A549 (cell line): ENCODE measurements at regions not wholly inside any gene's neighbourhood (a gene's known extent, or its start where the extent isn't known, plus 50 kb on each side); places are given as distances from the start of the nearest gene placed in this dataset.

Source experiments
- ATAC-seq, 2 experiments: fragments of 200-7000 bp in 1 of 2; fragments of >200 bp in 1 of 2; cut with Nextera tagmentation in 1 of 2; cut with Tn5 transposase in 1 of 2; 3 replicates each; pipeline versions ENCODE4 v1.8.0 to v1.9.1; 2018 to 2020; ENCODE audit warnings: mild to moderate bottlenecking in 1 of 2, moderate library complexity in 1 of 2
- CTCF ChIA-PET: fragments of 300-600 bp; sonication (Branson Sonifier 250); formaldehyde crosslinking; extraction: SDS; loops from one replicate; lab custom pipeline; 2021; ENCODE audit warnings: antibody characterized with exemption, inconsistent platforms; lab: Yijun Ruan, JAX
- POLR2A ChIA-PET: fragments of 350-600 bp; formaldehyde crosslinking; extraction: SDS; loops from one replicate; lab custom pipeline; 2021; ENCODE audit warnings: antibody characterized with exemption, inconsistent platforms; lab: Yijun Ruan, JAX
- DNase-seq, 2 experiments: peaks; one replicate each; pipeline versions ENCODE4 v3.0.0 to v3.0.0-alpha.2; 2011 to 2016; ENCODE audit warnings: low read depth in 1 of 2, low spot score in 1 of 2
- FAIRE-seq: peaks from 2 replicates; lab custom pipeline; 2011; peaks lifted over from hg19 to GRCh38; lab: Jason Lieb, UNC
- H3K27ac ChIP-seq, 2 experiments: fragments of >200 bp; sonication (Bioruptor Twin); formaldehyde crosslinking; 3 replicates each; pipeline ENCODE4 v1.5.1; 2016 to 2017
- H3K4me1 ChIP-seq: fragments of >200 bp; sonication (Bioruptor Twin); formaldehyde crosslinking; 3 replicates; pipeline ENCODE4 v1.6.1; 2016
- H3K4me2 ChIP-seq: fragments of >200 bp; sonication (Bioruptor Twin); formaldehyde crosslinking; 3 replicates; pipeline ENCODE4 v1.6.1; 2016
- H3K4me3 ChIP-seq: fragments of >200 bp; sonication (Bioruptor Twin); formaldehyde crosslinking; 3 replicates; pipeline ENCODE4 v1.5.1; 2016
- H3K9me3 ChIP-seq: fragments of >200 bp; sonication (Bioruptor Twin); formaldehyde crosslinking; 3 replicates; pipeline ENCODE4 v1.6.1; 2016
- CBX2 ChIP-seq: fragments of 200-600 bp; sonication (generic); IDR thresholded peaks from 2 replicates; pipeline ENCODE4 v1.6.1; 2016; ENCODE audit warnings: low read depth, mild to moderate bottlenecking, borderline replicate concordance
- CBX8 ChIP-seq: fragments of 200-600 bp; sonication (generic); IDR thresholded peaks from 2 replicates; pipeline ENCODE4 v1.6.1; 2016
- GATA3 ChIP-seq: IDR thresholded peaks from 2 replicates; pipeline ENCODE4 v1.6.1; 2012; ENCODE audit warnings: borderline replicate concordance
- HEYL ChIP-seq: fragments of 250-450 bp; sonication (Bioruptor Pico); IDR thresholded peaks from 2 replicates; pipeline ENCODE4 v1.8.0; 2021; ENCODE audit warnings: mild to moderate bottlenecking, moderate library complexity
- HOXB13 ChIP-seq: fragments of 250-450 bp; sonication (Bioruptor Pico); IDR thresholded peaks from 2 replicates; pipeline ENCODE4 v1.5.0; 2020; ENCODE audit warnings: low read depth, mild to moderate bottlenecking, moderate library complexity
- HOXB5 ChIP-seq: fragments of 250-450 bp; sonication (Bioruptor Pico); IDR thresholded peaks from 2 replicates; pipeline ENCODE4 v1.5.0; 2020; ENCODE audit warnings: mild to moderate bottlenecking, moderate library complexity
- KDM1A ChIP-seq: fragments of 200-600 bp; sonication (generic); IDR thresholded peaks from 2 replicates; pipeline ENCODE4 v1.6.1; 2016; ENCODE audit warnings: low read depth, mild to moderate bottlenecking
- MAZ ChIP-seq: fragments of 150-350 bp; IDR thresholded peaks from 2 replicates; pipeline ENCODE4 v1.6.1; 2014; ENCODE audit warnings: antibody characterized with exemption, low read depth, low read length, borderline replicate concordance
- NPAS2 ChIP-seq: fragments of 250-450 bp; sonication (Bioruptor Pico); IDR thresholded peaks from 2 replicates; pipeline ENCODE4 v1.8.0; 2022; ENCODE audit warnings: mild to moderate bottlenecking, moderate library complexity, borderline replicate concordance
- POLR2AphosphoS2 ChIP-seq: conservative IDR thresholded peaks from 2 replicates; pipeline ENCODE4 v1.6.1; 2012; ENCODE audit warnings: low read length, improper control_type of control experiment, inconsistent platforms
- RAD21 ChIP-seq, 2 experiments: fragments of >200 bp in 1 of 2; sonication (Bioruptor Twin) in 1 of 2; formaldehyde crosslinking in 1 of 2; IDR thresholded peaks in 1 of 2; conservative IDR thresholded peaks in 1 of 2; 2 replicates in 1 of 2; 3 replicates in 1 of 2; pipeline ENCODE4 v1.6.1; 2012 to 2018; ENCODE audit warnings: inconsistent platforms in 1 of 2
- RCOR1 ChIP-seq: fragments of 150-350 bp; IDR thresholded peaks from 2 replicates; pipeline ENCODE4 v1.6.1; 2014; ENCODE audit warnings: antibody characterized with exemption, low read length, low read depth
- ZC3H11A ChIP-seq: fragments of 450-650 bp; IDR thresholded peaks from 2 replicates; pipeline ENCODE4 v1.6.1; 2014; ENCODE audit warnings: antibody characterized with exemption, mild to moderate bottlenecking
- ZNF302 ChIP-seq: fragments of 250-450 bp; sonication (Bioruptor Pico); IDR thresholded peaks from 2 replicates; pipeline ENCODE4 v1.9.0; 2021; ENCODE audit warnings: inconsistent platforms, mild to moderate bottlenecking, moderate library complexity
- WGBS: methylation state at CpG from one replicate; pipeline ENCODE4 v1.1.6; 2017; ENCODE audit errors: missing lambda C conversion rate; 5-methylcytosine and 5-hydroxymethylcytosine counted together
- TF ChIP-seq, protein P1 (sequence below): fragments of 250-450 bp; sonication (Bioruptor Pico); IDR thresholded peaks from 2 replicates; pipeline ENCODE4 v1.5.0; 2020; ENCODE audit warnings: low read depth, mild to moderate bottlenecking, moderate library complexity
- TF ChIP-seq, protein P2 (sequence below): IDR thresholded peaks from 2 replicates; pipeline ENCODE4 v1.6.1; 2012
- TF ChIP-seq, protein P3 (sequence below): fragments of >200 bp; sonication (Bioruptor Twin); formaldehyde crosslinking; IDR thresholded peaks from 2 replicates; pipeline ENCODE4 v1.6.1; 2016
- TF ChIP-seq, protein P4 (sequence below): IDR thresholded peaks from 2 replicates; pipeline ENCODE4 v1.6.1; 2012; ENCODE audit warnings: low read depth, borderline replicate concordance
- TF ChIP-seq, protein P5 (sequence below): fragments of 450-650 bp; IDR thresholded peaks from 2 replicates; pipeline ENCODE4 v1.6.1; 2014; ENCODE audit warnings: antibody characterized with exemption

DNA sequence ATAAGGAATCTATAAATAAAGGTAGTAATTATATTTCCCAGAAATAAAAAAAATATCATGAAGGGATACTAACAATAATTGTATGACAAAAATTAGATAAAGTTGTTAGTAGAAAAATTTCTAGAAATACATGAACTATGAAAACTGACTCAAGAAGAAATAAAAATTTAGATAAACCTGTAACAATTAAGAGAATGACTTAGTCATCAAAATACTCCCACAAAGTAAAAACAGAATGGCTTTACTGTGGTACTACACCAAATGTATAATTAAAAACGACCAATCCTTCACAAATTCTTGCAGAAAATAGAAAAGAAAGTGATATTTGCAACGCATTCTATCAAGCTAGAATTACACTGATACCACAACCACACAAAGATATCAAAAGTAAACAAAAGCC lies 176.2 kb upstream of the ETV3 start:
- Histone ChIP-seq H3K4me3 (no peak overlapping the region), H3K27ac (no peak overlapping the region), H3K4me1 (no peaks in the 10 kb centered on the region), H3K4me2 (no peak overlapping the region), H3K9me3 (no peaks in the 10 kb centered on the region)
- POLR2A ChIA-PET = no interaction called here
- no peak for DNase-seq
- WGBS = 0% methylated on average over 2 of the region's 2 CpGs
- CTCF ChIA-PET = interaction anchor here (0.9 kb wide), 1 partner anchor 52 kb away, joined by 3 read pairs; no protein-coding TSS in a partner anchor
- no peak for FAIRE-seq
- ATAC-seq = no peak
- TF ChIP-seq, protein P1, sequence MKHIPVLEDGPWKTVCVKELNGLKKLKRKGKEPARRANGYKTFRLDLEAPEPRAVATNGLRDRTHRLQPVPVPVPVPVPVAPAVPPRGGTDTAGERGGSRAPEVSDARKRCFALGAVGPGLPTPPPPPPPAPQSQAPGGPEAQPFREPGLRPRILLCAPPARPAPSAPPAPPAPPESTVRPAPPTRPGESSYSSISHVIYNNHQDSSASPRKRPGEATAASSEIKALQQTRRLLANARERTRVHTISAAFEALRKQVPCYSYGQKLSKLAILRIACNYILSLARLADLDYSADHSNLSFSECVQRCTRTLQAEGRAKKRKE (CRISPR knock-in tag) = no peak
- TF ChIP-seq CBX8 = no peak
- TF ChIP-seq, protein P2, sequence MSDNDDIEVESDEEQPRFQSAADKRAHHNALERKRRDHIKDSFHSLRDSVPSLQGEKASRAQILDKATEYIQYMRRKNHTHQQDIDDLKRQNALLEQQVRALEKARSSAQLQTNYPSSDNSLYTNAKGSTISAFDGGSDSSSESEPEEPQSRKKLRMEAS = no peak
- no peak for TF ChIP-seq NPAS2 (CRISPR knock-in tag)
- TF ChIP-seq, protein P3, sequence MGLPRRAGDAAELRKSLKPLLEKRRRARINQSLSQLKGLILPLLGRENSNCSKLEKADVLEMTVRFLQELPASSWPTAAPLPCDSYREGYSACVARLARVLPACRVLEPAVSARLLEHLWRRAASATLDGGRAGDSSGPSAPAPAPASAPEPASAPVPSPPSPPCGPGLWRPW = no peak
- no peak for TF ChIP-seq HOXB5 (CRISPR knock-in tag)
- no peak for TF ChIP-seq ZC3H11A
- TF ChIP-seq, protein P4, sequence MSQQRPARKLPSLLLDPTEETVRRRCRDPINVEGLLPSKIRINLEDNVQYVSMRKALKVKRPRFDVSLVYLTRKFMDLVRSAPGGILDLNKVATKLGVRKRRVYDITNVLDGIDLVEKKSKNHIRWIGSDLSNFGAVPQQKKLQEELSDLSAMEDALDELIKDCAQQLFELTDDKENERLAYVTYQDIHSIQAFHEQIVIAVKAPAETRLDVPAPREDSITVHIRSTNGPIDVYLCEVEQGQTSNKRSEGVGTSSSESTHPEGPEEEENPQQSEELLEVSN = no peak
- TF ChIP-seq MAZ = no peak

DNA sequence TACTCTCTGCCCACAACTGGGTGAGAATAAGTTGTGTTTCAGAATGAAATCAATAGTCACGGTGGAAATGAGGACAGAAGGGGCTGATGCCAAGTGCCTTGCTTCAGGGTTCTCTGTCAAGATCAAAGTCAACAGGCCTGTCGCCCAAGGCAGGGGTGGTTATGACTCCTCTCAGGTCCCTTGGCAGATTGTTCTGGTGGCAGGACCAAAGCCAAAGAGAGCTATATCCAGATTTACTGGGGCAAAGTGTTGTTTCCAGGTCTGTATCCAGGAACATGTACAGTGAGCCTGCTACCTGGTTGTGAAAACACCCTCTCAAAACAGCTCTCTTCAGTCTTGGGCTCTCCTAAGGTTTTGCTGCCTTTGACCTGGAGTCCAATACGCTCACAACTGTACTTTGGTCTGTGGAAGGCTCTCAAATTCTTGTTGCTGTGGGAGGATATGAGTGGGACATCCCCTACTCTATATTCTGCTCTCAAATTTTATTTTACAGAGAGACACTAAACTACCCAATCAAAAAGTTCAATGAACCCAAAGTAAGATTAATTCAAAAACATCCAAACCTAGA lies 175.1 kb upstream of the ETV3 start:
- TF ChIP-seq, protein P2 = no peak
- no peak for TF ChIP-seq KDM1A
- no peak for TF ChIP-seq GATA3
- TF ChIP-seq, all 56 proteins: peak for 0
- ChIA-PET POLR2A (no interaction called here), CTCF (interaction anchor here (0.9 to 2.4 kb wide), 2 partner anchors 53 to 117 kb away, joined by 3 to 13 read pairs; no protein-coding TSS in a partner anchor)
- no peak overlapping the region for H3K27ac ChIP-seq
- no peak overlapping the region for H3K4me3 ChIP-seq
- H3K9me3 ChIP-seq = no peaks in the 10 kb centered on the region
- no peak for DNase-seq
- FAIRE-seq = no peak
- ATAC-seq = no peak
- no peaks in the 10 kb centered on the region for H3K4me1 ChIP-seq
- no peak overlapping the region for H3K4me2 ChIP-seq
- WGBS = 11% methylated on average over 3 of the region's 3 CpGs

DNA sequence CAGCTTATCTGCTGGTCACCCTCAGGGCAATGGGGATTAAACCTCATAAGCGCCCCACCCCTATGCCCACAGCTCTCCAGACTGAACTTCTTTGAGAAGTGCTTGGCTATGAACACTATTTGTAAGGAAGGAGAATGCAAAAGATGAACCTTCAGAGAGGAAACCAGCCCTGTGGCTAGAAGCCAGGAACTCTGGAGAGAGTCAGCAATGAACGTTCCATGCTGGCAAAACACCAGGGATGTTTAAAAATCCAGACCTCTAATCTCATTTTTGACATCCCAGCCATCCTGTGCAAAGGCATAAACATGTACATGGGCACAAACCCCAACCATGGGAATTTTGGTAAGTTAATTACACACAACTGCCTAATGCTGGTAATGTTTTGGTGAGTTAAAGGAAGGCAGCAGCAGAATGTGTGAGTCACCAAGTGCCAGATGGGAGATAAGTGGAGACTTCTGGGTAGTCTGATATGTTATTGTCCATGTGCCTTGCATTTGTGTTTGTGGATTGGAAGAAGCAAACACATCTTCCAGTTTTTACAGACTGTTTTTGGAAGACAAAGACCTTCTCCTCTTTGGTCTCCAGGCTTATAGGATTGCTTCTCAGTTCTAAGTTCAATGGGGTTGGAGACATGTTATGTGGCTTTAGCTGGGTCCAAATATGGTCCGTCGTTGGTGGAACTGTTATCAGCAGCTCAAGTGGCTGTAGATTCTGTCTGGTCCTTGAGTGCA lies 174.1 kb upstream of the ETV3 start:
- ChIA-PET CTCF (interaction anchor here (0.7 to 2.4 kb wide), 4 partner anchors 38 to 181 kb away, joined by 3 to 13 read pairs (median 3); no protein-coding TSS in a partner anchor), POLR2A (no interaction called here)
- no peak overlapping the region for H3K4me3 ChIP-seq
- no peaks in the 10 kb centered on the region for H3K4me1 ChIP-seq
- TF ChIP-seq, protein P5, sequence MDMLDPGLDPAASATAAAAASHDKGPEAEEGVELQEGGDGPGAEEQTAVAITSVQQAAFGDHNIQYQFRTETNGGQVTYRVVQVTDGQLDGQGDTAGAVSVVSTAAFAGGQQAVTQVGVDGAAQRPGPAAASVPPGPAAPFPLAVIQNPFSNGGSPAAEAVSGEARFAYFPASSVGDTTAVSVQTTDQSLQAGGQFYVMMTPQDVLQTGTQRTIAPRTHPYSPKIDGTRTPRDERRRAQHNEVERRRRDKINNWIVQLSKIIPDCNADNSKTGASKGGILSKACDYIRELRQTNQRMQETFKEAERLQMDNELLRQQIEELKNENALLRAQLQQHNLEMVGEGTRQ = no peak
- TF ChIP-seq HEYL (no peak), HOXB13 (CRISPR knock-in tag) (no peak), POLR2AphosphoS2 (no peak), CBX2 (no peak), RCOR1 (no peak), RAD21 (conservative IDR thresholded peaks at IDR 0.05 in 1 of 2, IDR thresholded peaks at IDR 0.05 in 1 of 2) (no peak), ZNF302 (CRISPR knock-in tag) (no peak)
- ATAC-seq = no peak
- no peak overlapping the region for H3K27ac ChIP-seq
- WGBS = 5% methylated on average over 4 of the region's 4 CpGs
- no peak for FAIRE-seq
- H3K4me2 ChIP-seq = no peak overlapping the region
- no peak for DNase-seq
- no peaks in the 10 kb centered on the region for H3K9me3 ChIP-seq
